Activated effector memory CD4-positive, alpha-beta T cell treated with Interleukin-2 at 50 U/mL for 16 hours (primary cell): ENCODE measurements at regions not wholly inside any gene's neighbourhood (a gene's known extent, or its start where the extent isn't known, plus 50 kb on each side); places are given as distances from the start of the nearest gene placed in this dataset.

Experiments used
- DNase-seq: peaks from one replicate; pipeline ENCODE4 v3.0.0-alpha.2; 2020

DNA sequence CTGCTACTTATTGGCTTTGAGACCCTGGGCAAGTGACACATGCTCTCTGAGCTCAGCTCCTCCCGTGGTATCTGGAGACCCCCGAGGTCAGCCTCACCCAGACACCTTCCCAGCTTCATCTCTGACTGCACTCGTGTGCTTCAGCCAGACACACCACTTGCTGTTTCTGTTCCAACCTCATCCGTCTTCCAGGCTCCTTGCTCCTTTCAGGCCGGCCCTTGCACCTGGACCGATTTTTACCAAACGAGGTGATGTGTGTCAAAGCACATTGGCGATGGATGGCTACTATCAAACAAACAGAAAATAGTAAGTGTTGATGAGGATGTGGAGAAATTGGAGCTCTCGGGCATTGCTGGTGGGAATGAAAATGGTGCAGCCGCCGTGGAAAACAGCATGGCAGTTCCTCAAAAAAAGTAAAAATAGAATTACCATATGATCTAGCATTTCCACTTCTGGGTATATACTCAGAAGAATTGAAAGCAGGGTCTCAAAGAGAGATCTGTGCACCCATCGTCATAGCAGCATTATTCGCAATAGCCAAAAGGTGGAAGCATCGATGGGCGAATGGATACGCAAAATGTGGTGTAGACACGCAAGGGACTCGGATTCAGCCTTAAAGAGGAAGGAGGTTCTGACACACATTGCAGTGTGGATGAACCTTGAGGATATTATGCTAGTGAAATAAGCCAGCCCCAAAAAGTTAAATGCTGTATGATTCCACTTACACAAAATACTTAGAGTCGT, 96.1 kb upstream of the IER5L start:
- no peak for DNase-seq

DNA sequence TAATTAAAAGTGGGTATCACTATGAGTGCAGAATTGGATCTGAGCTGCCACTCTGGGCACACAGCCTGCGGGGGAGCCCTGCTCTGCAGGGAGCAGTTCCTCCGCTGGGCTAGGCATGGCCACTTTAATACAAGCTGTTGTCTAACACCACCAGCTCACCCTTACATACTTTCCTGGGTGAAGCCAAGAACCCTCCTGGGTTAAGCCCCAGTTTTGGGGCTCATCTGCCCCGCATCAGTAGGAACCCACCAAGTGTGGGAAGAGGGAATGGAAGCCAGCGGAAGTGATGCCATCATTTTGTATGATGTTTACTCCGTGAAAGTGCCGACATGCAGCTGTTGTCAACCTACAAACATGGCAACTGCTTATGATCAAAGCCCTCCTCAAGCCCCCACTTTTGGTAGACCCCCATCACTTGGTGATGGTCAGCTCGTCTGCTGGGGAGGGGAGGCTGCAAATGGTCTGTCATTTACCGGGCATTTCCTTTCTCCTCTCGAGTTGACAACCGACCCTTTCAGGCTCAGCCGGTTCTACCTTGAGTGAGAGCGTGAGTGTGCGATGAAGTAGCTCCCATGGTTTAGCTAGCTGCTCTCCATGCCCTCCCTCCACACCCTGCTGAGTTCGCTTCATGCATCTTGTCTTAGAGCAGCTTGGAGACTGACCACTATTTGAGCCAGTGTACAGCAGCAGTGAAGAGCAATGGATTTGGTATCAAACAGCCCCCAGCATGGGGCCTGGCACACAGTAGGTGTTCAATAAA, 95.3 kb upstream of the IER5L start:
- no peak for DNase-seq

- no peak for DNase-seq
These were observed 94.4 kb upstream of the IER5L start for GRCh38 chr9:129272348-129273025.

DNA sequence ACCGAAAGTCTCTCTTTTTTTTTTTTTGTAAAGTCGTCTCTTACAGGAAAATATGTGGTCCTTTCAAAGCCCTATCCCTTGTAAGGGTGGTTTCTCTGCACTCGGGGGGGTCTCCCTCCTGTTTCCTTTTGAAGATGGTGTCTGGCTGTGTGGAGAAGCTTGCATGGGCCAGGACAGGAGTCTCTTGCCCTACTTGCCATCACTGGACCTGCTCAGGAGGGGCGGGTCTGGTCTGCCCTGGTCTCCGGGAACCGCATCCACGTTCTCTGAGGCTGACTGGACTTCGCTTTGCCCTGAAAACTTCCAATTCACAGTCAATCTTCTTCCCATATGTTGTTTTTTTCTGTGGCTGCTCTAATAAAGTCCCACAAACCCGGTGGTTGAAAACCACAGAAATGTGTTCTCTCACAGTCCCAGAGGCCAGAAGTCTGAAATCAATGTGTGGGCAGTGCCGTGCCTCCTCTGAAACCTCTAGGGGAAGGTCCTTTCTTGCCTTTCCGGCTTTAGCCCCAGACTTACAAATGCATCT, 92.9 kb upstream of the IER5L start:
- no peak for DNase-seq

DNA sequence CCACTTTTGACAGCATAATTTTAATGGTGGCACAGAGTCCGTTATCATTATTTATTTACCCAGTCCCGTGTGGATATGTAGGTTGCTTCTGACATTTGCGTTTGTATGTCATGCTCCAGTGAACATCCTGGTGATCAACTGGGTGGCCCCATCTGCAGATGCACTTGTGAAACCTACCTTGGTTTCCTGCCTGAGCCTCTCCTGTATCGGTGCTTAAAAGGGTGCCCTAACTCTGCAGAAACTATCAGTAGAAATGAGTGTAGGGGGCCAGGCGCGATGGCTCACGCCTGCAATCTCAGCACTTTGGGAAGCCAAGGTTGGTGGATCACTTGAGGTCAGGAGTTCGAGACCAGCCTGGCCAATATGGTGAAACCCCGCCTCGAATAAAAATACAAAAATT, 92.1 kb upstream of the IER5L start:
- DNase-seq: peak; percentile 32

DNA sequence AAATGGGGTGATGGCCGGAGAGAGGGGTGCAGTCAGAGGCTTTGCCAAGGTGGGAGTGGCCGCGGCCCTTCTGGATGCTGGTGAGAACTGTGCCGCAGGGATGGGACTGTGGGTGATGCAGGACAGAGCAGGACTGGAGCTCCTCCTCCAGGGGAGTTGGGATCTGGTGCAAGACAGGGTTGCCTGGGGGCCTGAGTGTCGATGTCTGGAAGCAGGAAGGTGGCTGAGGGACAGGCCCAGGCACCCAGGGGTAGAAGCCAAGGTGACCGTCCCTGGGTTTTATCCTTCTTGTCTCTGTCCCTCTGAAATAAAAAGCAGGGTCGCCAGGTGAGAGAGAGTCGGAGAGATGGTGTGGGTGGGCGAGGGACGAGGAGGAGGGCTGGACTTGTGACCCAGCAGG, 89.1 kb upstream of the IER5L start:
- DNase-seq: no peak

GRCh38 chr9:129266536-129266935, 88.5 kb upstream of the IER5L start:
- no peak for DNase-seq

DNA sequence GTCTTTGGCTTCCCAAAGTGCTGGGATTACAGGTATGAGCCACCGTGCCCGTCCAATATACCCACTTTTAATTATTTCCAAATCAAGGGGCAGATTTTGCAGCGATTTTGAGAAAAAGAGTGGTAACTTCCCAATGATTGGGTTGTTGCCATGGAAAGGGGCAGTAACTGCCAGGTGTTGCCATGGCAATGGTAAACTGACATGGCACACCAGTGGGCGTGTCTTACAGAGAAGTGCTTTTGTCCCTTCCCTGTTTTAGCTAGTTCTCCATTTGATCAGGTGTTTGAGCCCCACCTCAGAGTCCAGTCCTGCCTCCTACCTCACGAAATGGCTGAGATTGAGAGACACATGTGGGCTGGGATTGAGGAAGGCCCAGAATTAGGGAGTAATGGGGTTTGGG, 86.3 kb upstream of the IER5L start:
- DNase-seq: no peak

GRCh38 chr9:129263836-129264235, 85.8 kb upstream of the IER5L start:
- DNase-seq: no peak

DNA sequence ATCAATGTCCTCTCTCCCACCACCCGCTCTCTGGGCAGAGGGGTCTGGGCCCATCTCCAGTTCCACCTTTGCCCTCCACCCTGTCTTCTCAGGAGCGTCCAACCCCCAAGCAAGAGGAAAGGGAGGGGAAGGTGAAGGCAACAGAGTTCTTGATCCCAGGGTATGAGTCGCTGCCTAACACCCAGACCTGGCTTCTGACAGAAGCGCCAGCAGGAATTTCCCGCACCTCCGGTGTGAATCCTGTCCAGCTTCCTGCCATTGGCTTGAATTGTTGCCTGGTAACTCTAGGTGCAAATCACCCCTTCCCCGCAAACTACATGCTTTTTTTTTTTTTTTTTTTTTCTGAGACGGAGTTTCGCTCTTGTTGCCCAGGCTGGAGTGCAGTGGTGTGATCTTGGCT, 84.2 kb upstream of the IER5L start:
- no peak for DNase-seq

- no peak for DNase-seq
These were observed 81.3 kb upstream of the IER5L start for GRCh38 chr9:129259375-129259774.

GRCh38 chr9:129258823-129259301, 80.8 kb upstream of the IER5L start:
- no peak for DNase-seq

- DNase-seq: peak; percentile 73
These were observed 80.2 kb upstream of the IER5L start for GRCh38 chr9:129258124-129258822.

DNA sequence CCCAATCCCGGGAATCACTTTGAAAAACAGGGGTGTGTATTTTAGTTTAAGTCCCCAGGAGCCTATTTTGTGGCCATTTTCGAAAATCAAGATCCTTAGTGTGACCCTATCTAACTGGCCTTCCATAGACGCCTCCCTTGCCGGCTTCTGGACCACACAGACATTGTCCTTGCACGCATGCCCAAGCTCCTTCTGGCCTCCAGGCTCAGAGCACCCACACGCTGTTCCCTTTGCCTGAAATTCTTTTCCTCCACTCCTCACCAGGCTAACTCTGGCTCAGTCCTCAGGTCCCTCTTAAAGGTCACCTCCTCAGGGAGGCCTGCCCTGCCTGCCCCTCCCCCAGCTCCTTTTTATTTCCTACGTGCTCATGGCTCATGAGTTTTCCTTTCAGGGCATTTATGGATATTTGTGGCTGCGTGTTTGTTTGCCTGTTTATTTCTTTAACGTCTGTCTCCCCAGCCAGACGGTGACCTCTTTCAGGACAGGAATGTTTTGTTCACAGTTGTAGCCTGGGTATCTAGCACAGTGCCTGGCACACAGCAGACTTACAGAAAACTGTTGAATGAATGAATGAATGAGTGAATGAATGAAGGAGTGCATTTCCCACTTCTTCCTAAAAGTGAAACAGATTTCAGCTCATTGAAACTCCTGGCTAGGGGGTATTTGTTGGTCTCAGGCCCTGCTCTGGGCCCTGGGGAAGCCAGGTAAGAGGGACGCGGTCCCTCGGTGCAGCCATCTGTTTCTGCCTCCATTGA, 79.1 kb upstream of the IER5L start:
- DNase-seq: no peak

GRCh38 chr9:129254566-129255287, 76.7 kb upstream of the IER5L start:
- DNase-seq: no peak

GRCh38 chr9:129253803-129254381, 75.8 kb upstream of the IER5L start:
- DNase-seq: no peak

DNA sequence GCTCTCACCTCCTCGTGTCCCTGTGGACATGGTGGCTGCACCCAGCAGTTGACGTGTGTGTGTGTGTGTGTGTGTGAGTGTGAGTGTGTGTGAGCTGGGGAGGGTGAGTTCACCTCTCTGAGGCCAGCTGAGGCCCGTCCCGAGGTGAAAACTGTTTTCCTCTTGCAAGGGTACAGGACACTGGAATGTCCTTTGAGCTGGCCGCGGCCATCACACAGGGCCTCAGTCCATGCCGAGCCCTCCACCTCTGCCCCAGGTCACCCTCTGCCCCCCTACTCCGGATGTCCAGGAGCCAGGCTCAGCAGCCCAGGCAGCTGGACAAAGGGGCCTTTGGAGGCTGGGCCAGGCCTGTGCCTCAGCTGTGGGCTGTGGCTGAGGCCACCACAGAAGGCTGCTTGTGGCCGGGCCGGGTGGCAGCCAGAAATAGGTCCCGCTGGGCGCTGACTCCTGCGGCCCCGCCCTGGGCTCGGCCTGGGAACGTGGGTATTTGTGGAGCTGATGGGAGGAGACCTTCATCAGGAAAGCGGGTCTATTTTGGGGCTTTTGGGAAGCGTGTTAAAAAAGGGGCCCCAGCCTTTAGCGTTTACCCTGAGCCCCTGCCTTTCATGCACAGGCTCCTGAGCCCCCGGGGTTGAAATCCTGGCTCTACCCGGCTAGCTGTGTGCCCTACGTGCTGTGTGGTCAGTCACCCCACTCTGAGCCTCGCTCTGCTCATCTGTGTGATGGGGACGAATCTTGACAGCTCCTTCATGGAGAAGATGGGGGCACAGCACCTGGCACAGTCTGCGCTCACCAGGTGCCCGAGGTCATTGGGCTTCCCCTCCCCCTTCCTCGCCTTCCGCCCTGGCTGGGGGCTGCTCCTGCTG, 75.1 kb upstream of the IER5L start:
- DNase-seq: no peak

- no peak for DNase-seq
These were observed 72.7 kb upstream of the IER5L start for GRCh38 chr9:129250786-129251185.

DNA sequence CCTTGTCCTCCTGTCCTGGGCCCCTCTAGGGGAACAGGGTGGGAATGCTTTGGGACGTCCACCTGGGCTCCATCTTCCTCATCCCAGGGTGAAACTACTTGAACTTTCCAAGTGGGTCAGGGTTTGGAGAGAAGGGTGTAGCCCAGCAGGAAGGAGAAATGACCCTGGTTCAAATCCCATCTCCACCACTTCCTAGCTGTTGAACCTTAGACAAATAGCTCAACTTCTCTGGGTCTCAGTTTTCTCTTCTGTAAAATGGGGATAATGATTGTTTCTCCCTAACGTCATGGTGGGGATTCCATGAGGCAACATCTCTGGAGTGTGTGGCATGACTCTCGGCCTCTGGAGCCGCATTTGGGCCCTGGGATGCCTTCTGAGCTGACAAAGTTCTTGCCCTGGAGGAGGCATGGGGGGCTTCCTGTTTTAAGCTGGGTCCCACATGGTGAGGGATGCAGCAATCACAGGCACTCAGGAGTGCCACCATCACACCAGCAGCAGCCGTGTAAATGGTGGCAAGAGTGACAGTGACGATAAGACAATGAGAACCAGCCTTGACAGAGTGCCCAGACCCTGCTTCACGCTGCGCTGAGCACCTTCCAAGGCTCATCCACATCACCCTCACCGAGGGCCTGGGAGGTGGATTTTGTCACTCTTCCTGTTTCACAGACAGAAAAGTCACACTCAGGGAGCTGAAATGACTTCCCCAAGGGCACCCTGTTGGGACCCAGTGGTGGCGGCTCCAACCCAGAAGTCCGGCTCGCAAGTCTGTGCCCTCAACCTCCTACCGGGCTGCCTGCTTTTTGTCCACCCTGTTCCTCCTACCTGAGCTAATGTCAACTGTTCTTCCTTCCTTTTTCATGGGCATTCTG, 69.5 kb upstream of the IER5L start:
- no peak for DNase-seq
